HepG2 (cell line): ENCODE measurements at regions not wholly inside any gene's neighbourhood (a gene's known extent, or its start where the extent isn't known, plus 50 kb on each side); places are given as distances from the start of the nearest gene placed in this dataset.

Experiments
- ATAC-seq: fragments of 200-7000 bp; cut with Tn5 transposase; 3 replicates; pipeline ENCODE4 v1.9.1; 2020; ENCODE audit warnings: mild to moderate bottlenecking, moderate library complexity
- BruUV-seq: library from RNA; stranded (reverse); fragments of 400-500 nt; replicated peaks from 2 replicates; lab custom pipeline; 2021; lab: Mats Ljungman, UMichigan
- CTCF ChIA-PET: fragments of 300-600 bp; formaldehyde crosslinking; extraction: SDS; loops from one replicate; lab custom pipeline; 2021; ENCODE audit warnings: low total read pairs, inconsistent platforms, low intra/inter-chr PET ratio; lab: Yijun Ruan, JAX
- POLR2A ChIA-PET: fragments of 350-600 bp; sonication (Branson Sonifier 250); formaldehyde crosslinking; loops from one replicate; lab custom pipeline; 2020; ENCODE audit warnings: antibody characterized with exemption, inconsistent platforms; lab: Yijun Ruan, JAX
- DNase-seq: peaks from one replicate; pipeline ENCODE4 v3.0.0-alpha.2; 2015; ENCODE audit warnings: low spot score
- FAIRE-seq: peaks from 3 replicates; lab custom pipeline; 2011; peaks lifted over from hg19 to GRCh38; lab: Jason Lieb, UNC
- H2AFZ ChIP-seq: one replicate; pipeline ENCODE4 v1.6.1; 2011; ENCODE audit warnings: low read length, inconsistent platforms
- H3K27ac ChIP-seq: fragments of 300-600 bp; 3 replicates; pipeline ENCODE4 v1.8.0; 2011; ENCODE audit warnings: mixed run types, mild to moderate bottlenecking, mixed read lengths, low read length, inconsistent platforms; ENCODE audit not compliant: insufficient read depth; ENCODE audit errors: extremely low read length
- H3K27me3 ChIP-seq, 2 experiments: fragments of 200-600 bp in 1 of 2; 2 replicates in 1 of 2; 3 replicates in 1 of 2; pipeline versions ENCODE4 v1.6.0 to v1.8.0; 2011; ENCODE audit warnings: low read length in 2 of 2, mild to moderate bottlenecking in 2 of 2, moderate library complexity in 2 of 2, inconsistent platforms in 1 of 2; ENCODE audit not compliant: insufficient read depth in 2 of 2, control insufficient read depth in 1 of 2
- H3K36me3 ChIP-seq, 2 experiments: fragments of 200-600 bp in 1 of 2; replicated peaks in 1 of 2; 2 replicates in 1 of 2; 3 replicates in 1 of 2; pipeline versions ENCODE4 v1.5.1 to v1.8.0; 2011; ENCODE audit warnings: low read length in 2 of 2, inconsistent platforms in 1 of 2; ENCODE audit not compliant: insufficient read depth in 2 of 2, control insufficient read depth in 1 of 2
- H3K4me1 ChIP-seq: 2 replicates; pipeline ENCODE4 v1.5.1; 2012; ENCODE audit warnings: low read length, inconsistent platforms; ENCODE audit not compliant: insufficient read depth
- H3K4me2 ChIP-seq: 2 replicates; pipeline ENCODE4 v1.6.0; 2011; ENCODE audit warnings: low read depth, low read length, inconsistent platforms
- H3K4me3 ChIP-seq, 3 experiments: fragments of 200-600 bp in 1 of 3; sonication (generic), shearing (Covaris generic) in 1 of 3; replicated peaks in 1 of 3; 2 replicates each; pipeline ENCODE4 v1.5.1; 2011 to 2016; ENCODE audit warnings: low read length in 3 of 3, inconsistent platforms in 2 of 3, low read depth in 2 of 3, mild to moderate bottlenecking in 2 of 3, control low read depth in 1 of 3, mixed read lengths in 1 of 3; ENCODE audit not compliant: insufficient read depth in 1 of 3
- H3K79me2 ChIP-seq: one replicate; pipeline ENCODE4 v1.6.1; 2011; ENCODE audit warnings: low read length, inconsistent platforms; ENCODE audit not compliant: insufficient read depth
- H3K9ac ChIP-seq: 2 replicates; pipeline ENCODE4 v1.6.0; 2011; ENCODE audit warnings: mild to moderate bottlenecking, low read depth, low read length, inconsistent platforms; ENCODE audit not compliant: insufficient read depth
- H3K9me3 ChIP-seq: 2 replicates; pipeline ENCODE4 v1.5.1; 2012; ENCODE audit warnings: mild to moderate bottlenecking, low read length
- H4K20me1 ChIP-seq: 2 replicates; pipeline ENCODE4 v1.6.0; 2011; ENCODE audit warnings: inconsistent platforms, mild to moderate bottlenecking, low read length, moderate library complexity; ENCODE audit not compliant: insufficient read depth
- BCL6 ChIP-seq: IDR thresholded peaks from 2 replicates; pipeline ENCODE4 v1.6.1; 2016; ENCODE audit warnings: missing genetic modification reagents, missing compliant biosample characterization
- PCBP2 ChIP-seq: fragments of 200-400 bp; formaldehyde crosslinking; optimal IDR thresholded peaks from 2 replicates; pipeline ENCODE3; 2018; ENCODE audit warnings: low read length, low read depth; ENCODE audit not compliant: poor library complexity, severe bottlenecking
- STAG1 ChIP-seq: sonication (generic); formaldehyde crosslinking; IDR thresholded peaks from 2 replicates; pipeline ENCODE4 v1.4.0; 2020; ENCODE audit warnings: missing genetic modification reagents
- TAF15 ChIP-seq: fragments of 200-400 bp; formaldehyde crosslinking; IDR thresholded peaks from one replicate; pipeline ENCODE4 v1.6.1; 2018; ENCODE audit warnings: mild to moderate bottlenecking, low read depth, low read length; ENCODE audit not compliant: poor library complexity, severe bottlenecking
- ZNF335 ChIP-seq: sonication (generic); formaldehyde crosslinking; IDR thresholded peaks from 2 replicates; pipeline ENCODE4 v1.4.0; 2020; ENCODE audit warnings: missing genetic modification reagents
- ZNF484 ChIP-seq: sonication (generic); formaldehyde crosslinking; IDR thresholded peaks from 2 replicates; pipeline ENCODE4 v1.5.1; 2020; ENCODE audit warnings: mild to moderate bottlenecking, low read depth, missing genetic modification reagents, borderline replicate concordance
- ZNF644 ChIP-seq: IDR thresholded peaks from 2 replicates; pipeline ENCODE4 v1.6.1; 2016; ENCODE audit warnings: low read depth
- ZNF652 ChIP-seq: IDR thresholded peaks from 2 replicates; pipeline ENCODE4 v1.6.1; 2016; ENCODE audit warnings: low read depth, borderline replicate concordance
- ZNF775 ChIP-seq: sonication (generic); formaldehyde crosslinking; IDR thresholded peaks from 2 replicates; pipeline ENCODE4 v1.4.0; 2020; ENCODE audit warnings: missing genetic modification reagents, mild to moderate bottlenecking, moderate library complexity, borderline replicate concordance
- WGBS: methylation state at CpG from one replicate; pipeline ENCODE4 v1.1.6; 2017; ENCODE audit warnings: low lambda C conversion rate; 5-methylcytosine and 5-hydroxymethylcytosine counted together
- in situ Hi-C: cut with HindIII; loops from 2 replicates; pipeline ENCODE4 v1.10.0; 2017; ENCODE audit warnings: low pct_unique_long_range_greater_than_20kb; ENCODE audit not compliant: extremely low pct_ligation_motif_present
- intact Hi-C: fragments of 100-400 bp; cut with micrococcal nuclease; formaldehyde crosslinking; loops from one replicate; pipeline ENCODE4 v1.10.0; 2022; ENCODE audit not compliant: unreplicated experiment
- TF ChIP-seq, protein P1 (sequence below): IDR thresholded peaks from 2 replicates; pipeline ENCODE4 v1.6.1; 2016; ENCODE audit warnings: low read depth, control low read depth
- TF ChIP-seq, protein P2 (sequence below): sonication (generic); formaldehyde crosslinking; IDR thresholded peaks from 2 replicates; pipeline ENCODE4; 2020; ENCODE audit warnings: missing genetic modification reagents, mild to moderate bottlenecking, borderline replicate concordance

GRCh38 chr4:25484243-25484721 lies 107.2 kb downstream of the ANAPC4 start (continued):
- TF ChIP-seq, protein P1, sequence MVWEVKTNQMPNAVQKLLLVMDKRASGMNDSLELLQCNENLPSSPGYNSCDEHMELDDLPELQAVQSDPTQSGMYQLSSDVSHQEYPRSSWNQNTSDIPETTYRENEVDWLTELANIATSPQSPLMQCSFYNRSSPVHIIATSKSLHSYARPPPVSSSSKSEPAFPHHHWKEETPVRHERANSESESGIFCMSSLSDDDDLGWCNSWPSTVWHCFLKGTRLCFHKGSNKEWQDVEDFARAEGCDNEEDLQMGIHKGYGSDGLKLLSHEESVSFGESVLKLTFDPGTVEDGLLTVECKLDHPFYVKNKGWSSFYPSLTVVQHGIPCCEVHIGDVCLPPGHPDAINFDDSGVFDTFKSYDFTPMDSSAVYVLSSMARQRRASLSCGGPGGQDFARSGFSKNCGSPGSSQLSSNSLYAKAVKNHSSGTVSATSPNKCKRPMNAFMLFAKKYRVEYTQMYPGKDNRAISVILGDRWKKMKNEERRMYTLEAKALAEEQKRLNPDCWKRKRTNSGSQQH = no peak

GRCh38 chr4:25485104-25485503 lies 108.0 kb downstream of the ANAPC4 start:
- no peaks in the 10 kb centered on the region for H3K79me2 ChIP-seq
- H3K36me3 ChIP-seq = no peaks in the 10 kb centered on the region
- BruUV-seq = no TSS peak
- ChIA-PET CTCF (no interaction called here), POLR2A (no interaction called here)
- no peak for FAIRE-seq
- intact Hi-C loops = no loop called here
- no peak for DNase-seq
- WGBS = 35% methylated on average over 6 of the region's 6 CpGs
- peaks cover 7% of the 10 kb centered on the region; the same call in 1 of the 2 replicates for H3K4me1 ChIP-seq
- H3K27ac ChIP-seq = no peak overlapping the region
- in situ Hi-C loops = no loop called here
- H4K20me1 ChIP-seq = no peaks in the 10 kb centered on the region
- H3K9ac ChIP-seq = no peak overlapping the region
- no peak for TF ChIP-seq PCBP2
- TF ChIP-seq, protein P2, sequence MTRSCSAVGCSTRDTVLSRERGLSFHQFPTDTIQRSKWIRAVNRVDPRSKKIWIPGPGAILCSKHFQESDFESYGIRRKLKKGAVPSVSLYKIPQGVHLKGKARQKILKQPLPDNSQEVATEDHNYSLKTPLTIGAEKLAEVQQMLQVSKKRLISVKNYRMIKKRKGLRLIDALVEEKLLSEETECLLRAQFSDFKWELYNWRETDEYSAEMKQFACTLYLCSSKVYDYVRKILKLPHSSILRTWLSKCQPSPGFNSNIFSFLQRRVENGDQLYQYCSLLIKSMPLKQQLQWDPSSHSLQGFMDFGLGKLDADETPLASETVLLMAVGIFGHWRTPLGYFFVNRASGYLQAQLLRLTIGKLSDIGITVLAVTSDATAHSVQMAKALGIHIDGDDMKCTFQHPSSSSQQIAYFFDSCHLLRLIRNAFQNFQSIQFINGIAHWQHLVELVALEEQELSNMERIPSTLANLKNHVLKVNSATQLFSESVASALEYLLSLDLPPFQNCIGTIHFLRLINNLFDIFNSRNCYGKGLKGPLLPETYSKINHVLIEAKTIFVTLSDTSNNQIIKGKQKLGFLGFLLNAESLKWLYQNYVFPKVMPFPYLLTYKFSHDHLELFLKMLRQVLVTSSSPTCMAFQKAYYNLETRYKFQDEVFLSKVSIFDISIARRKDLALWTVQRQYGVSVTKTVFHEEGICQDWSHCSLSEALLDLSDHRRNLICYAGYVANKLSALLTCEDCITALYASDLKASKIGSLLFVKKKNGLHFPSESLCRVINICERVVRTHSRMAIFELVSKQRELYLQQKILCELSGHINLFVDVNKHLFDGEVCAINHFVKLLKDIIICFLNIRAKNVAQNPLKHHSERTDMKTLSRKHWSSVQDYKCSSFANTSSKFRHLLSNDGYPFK (CRISPR knock-in tag) = no peak
- no peak for TF ChIP-seq BCL6 (CRISPR knock-in tag)
- TF ChIP-seq ZNF644 (CRISPR knock-in tag) = no peak
- no peak for TF ChIP-seq ZNF652
- TF ChIP-seq STAG1 (CRISPR knock-in tag) = no peak
- TF ChIP-seq ZNF775 (CRISPR knock-in tag) = no peak
- TF ChIP-seq TAF15 = no peak
- no peak for TF ChIP-seq ZNF335 (CRISPR knock-in tag)
- no peak for TF ChIP-seq ZNF484 (CRISPR knock-in tag)
- peaks cover 11% of the 10 kb centered on the region for H3K9me3 ChIP-seq
- H3K27me3 ChIP-seq = no peaks in the 10 kb centered on the region
- H2AFZ ChIP-seq = no peak overlapping the region
- no peak for ATAC-seq
- no peak overlapping the region for H3K4me2 ChIP-seq
- H3K4me3 ChIP-seq = no peak overlapping the region
